OCI-LY7 (cell line): ENCODE measurements at regions not wholly inside any gene's neighbourhood (a gene's known extent, or its start where the extent isn't known, plus 50 kb on each side); places are given as distances from the start of the nearest gene placed in this dataset.

Source experiments
- EZH2phosphoT487 ChIP-seq: fragments of 200-600 bp; sonication (generic); IDR thresholded peaks from 2 replicates; pipeline ENCODE4 v1.6.1; 2018; ENCODE audit warnings: low read depth, borderline replicate concordance, mild to moderate bottlenecking, mixed run types, antibody characterized with exemption, low read length, moderate library complexity, mixed read lengths
- TF ChIP-seq, protein P1 (sequence below): fragments of 200-600 bp; sonication (generic); conservative IDR thresholded peaks from 2 replicates; pipeline ENCODE4 v1.5.1; 2014; ENCODE audit warnings: mild to moderate bottlenecking, antibody characterized with exemption, low read length, moderate library complexity, mixed read lengths

DNA sequence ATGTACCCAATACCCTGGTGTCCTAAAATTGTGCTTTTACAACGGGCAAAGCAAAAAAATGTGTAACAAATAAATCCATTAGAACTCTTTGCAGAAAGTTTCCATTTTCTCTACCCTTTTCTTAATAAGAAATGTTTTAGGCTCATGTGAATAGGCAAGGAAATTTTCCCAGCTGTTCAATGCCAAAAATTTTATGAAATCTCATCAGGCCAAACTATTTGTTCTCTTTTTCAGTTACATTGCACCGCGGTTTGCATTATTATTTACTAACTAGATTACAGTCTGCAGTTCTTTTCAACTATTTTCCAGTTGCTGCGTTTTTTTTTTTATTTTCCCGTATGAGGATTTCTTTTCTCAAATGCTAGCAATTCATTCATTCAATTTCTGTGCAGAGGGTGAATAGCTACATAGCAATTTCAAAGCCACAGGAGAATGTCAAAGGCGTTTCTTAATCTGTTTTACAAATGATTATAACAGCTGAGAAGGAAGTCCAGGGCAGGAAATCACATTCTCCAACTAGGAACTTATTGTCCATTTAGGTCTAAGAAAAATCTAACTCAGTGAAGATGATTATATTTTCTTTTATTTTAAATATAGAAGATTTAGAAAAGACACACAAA is 367.5 kb upstream of the MMADHC start:
- TF ChIP-seq, protein P1, sequence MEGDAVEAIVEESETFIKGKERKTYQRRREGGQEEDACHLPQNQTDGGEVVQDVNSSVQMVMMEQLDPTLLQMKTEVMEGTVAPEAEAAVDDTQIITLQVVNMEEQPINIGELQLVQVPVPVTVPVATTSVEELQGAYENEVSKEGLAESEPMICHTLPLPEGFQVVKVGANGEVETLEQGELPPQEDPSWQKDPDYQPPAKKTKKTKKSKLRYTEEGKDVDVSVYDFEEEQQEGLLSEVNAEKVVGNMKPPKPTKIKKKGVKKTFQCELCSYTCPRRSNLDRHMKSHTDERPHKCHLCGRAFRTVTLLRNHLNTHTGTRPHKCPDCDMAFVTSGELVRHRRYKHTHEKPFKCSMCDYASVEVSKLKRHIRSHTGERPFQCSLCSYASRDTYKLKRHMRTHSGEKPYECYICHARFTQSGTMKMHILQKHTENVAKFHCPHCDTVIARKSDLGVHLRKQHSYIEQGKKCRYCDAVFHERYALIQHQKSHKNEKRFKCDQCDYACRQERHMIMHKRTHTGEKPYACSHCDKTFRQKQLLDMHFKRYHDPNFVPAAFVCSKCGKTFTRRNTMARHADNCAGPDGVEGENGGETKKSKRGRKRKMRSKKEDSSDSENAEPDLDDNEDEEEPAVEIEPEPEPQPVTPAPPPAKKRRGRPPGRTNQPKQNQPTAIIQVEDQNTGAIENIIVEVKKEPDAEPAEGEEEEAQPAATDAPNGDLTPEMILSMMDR: no peak
- TF ChIP-seq EZH2phosphoT487: no peak
